ENCODE measurements at regions not wholly inside any gene's neighbourhood (a gene's known extent, or its start where the extent isn't known, plus 50 kb on each side); places are given as distances from the start of the nearest gene placed in this dataset.

DNA sequence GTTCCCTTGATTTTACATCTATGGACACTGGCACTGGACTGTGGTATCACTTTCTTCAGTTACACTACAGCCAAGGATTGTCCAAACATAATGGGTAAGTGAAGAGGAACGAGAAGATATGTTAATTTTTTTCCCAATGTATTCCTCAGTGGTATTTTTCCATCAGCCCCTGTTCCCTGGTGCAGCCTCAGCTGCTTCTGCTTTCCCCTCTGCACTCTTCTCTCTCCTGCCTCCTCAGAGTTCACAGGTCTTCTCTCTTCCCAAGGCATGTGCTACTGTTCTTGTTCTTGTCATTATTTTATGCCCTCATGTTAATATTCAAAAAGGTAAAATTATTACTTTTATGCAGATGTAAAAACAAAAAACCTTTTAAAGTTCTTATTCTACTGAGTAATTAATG lies 378.0 kb upstream of the NRXN1 start:
- DNase-seq (ENCODE audit: low read depth) = no peak

GRCh38 chr2:51404226-51404625 lies 372.3 kb upstream of the NRXN1 start:
- no peak for DNase-seq (ENCODE audit: low read depth)

DNA sequence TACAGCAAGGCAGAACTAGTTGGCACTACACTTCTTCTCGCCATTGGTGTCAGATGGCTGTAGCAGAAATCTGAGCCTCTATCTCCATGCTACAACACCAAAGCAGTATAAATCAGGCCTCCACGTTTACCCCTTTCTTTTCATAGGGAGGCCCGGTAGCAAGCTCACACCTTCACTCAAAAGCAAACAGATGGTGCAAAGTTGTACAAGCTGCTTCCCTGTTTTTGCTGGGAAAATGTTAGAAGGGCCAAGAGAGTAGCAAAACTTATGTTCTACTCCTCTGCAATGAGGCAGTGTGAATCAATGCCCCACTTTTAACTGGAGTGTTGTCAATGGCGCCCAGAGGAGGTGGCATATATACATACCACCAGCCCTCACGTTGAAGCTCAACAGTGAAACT lies 369.6 kb upstream of the NRXN1 start:
- DNase-seq (ENCODE audit: low read depth) = no peak

DNA sequence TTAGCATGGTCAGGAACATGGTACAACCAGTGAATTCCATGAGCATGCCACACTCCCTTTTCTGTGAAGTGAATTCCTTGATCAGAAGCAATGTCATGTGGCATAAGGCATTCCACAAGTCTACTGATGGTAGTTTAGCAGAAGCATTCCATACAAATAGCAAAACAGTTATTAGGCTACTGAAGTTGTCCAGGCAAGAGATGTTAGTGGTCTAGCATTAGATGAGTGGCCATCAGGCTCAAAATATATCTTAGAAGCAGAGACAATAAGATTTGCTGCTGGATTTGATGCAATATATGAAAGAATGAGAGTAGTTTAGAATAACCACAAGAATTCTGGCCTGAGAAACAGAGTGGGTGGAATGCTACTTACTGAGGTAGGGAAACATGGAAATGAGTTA lies 355.3 kb upstream of the NRXN1 start:
- DNase-seq (ENCODE audit: low read depth) = peak; percentile 26

GRCh38 chr2:51379997-51380396 lies 348.1 kb upstream of the NRXN1 start:
- no peak for DNase-seq (ENCODE audit: low read depth)

DNA sequence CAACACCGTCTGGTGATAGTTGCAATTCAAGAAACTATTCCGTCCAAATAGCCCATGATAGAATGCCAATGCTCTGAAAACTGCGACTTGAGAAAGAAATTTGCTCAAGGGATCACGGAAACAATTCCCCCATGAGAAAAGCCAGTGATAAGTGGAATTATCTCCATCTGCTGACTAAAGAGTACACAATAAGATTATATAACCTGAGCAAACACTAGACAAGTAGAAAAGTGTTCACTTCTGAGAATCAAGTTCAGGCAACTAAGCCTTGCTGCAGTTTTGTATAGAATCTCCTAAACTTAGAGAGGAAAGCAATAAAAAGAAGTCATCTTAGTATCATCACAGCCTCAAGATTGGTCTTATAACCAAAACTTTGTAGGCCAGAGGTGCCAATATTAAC lies 336.3 kb upstream of the NRXN1 start:
- DNase-seq (ENCODE audit: low read depth) = no peak

DNA sequence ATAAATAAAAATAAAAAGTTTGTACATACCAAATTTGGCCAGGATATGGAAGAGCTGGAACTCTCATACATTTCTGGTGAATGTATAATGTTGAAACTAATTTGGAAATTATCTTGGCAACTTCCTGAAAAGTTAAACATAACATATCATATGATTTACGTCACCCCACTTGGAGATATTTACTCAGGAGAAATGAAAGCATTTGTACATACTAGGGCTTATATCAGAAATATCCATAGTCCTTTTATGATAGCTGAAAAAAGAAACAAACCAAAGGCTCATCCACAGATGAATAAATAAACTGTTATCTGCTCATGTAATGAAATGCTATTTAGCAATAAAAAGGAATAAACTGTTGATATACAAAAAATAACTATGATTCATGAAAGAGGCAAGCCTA lies 318.2 kb upstream of the NRXN1 start:
- DNase-seq (ENCODE audit: low read depth) = no peak

- DNase-seq (ENCODE audit: low read depth) = peak; percentile 56
Measured at GRCh38 chr2:51344886-51345285, 313.0 kb upstream of the NRXN1 start.

DNA sequence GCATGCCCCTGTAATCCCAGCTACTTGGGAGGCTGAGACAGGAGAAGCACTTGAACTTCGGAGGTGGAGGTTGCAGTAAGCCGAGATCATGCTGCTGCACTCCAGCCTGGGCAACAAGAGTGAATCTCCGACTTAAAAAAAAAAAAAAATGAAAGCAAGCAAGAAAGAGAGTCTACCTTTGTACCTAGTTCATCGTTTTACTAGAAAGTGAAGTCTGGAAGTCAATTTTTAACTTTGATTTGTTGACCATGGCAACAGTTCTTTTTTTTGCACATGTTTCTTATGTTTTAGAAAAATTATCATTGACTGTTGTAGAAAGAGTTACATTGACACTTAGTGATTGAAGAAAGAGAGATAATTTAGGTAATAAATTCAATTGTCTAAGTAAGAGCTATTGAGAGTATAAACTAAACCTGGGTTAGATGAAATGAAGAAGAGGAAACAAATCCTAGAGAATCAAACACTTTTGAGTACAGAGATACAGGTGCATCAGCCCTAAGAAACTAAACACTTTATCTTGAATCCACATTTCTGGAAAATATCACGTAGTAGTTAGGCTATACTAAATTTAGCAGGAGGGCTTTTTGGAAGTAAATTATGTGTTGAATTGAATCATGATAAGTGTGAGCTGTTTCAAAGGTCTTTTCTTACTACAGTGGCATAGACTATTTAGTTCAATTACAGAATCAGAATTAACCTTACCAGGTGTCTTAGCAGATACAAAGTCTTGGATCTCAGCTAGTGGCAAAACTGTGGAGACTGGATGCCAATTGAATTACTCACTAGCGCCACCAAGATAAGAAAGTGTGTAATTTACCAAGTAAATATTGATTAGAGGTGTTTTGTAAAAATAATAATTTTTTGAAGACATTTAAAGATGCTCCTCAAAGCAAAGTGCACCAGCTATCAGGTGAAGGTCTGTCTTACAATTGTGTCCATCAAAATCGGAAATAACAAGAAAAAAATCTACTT lies 303.4 kb upstream of the NRXN1 start:
- DNase-seq (ENCODE audit: low read depth) = no peak

DNA sequence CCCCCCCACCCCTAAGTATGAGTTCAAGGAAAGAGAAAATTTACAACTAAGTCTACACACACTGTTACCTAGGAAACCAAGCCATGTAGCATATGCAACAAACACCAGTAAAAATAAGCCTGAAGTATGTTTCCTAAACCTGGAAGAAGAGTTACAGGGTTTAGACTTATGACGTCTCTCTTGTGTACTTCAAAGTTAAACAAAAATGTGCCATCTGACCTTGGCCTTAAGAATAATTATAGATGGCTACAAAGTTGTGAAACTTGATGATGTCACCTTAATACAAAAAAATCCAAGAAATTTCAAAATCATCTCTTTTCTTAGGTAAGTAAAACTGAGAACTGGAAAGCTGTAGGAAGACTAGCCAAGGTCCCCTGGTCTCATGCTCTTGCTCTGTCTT lies 297.6 kb upstream of the NRXN1 start:
- DNase-seq (ENCODE audit: low read depth) = no peak

- no peak for DNase-seq (ENCODE audit: low read depth)
Measured at GRCh38 chr2:51324051-51324450, 292.1 kb upstream of the NRXN1 start.

DNA sequence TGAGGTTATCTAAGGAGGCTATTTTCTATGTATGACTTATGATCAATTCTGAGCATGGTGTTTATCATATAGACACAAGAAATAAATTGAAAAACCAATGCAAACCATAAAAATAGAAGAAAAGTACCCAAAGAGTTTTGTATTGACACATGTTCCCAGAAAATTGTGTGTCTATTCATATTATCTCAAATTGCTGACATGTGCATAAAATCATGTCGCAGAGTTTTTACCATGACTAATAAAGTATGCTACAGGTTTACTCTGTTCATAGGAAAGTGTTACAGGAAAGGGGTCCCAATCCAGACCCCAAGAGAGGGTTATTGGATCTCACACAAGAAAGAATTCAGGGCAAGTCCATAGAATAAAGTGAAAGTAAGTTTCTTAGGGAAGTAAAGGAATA lies 290.7 kb upstream of the NRXN1 start:
- no peak for DNase-seq (ENCODE audit: low read depth)

DNA sequence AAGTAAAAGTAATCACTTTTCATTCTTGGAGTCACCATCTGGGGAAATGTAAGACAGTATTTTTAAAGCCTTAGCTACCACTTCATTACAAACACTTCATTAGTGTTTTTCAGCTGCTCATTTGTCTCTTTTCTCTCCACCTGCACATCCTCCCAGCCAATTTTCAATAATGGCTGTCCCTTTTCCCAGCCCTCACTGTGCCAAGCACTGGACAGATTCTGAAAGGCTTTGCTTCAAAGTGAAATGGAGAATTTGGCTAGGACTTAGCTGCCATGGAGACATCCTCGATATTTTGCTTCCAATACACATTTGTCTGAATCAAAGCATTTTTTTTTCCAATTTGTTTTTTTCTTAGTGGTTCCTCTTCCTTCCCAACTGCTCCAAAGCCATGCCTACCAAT lies 272.4 kb upstream of the NRXN1 start:
- DNase-seq (ENCODE audit: low read depth) = no peak

- DNase-seq (ENCODE audit: low read depth) = no peak
Measured at GRCh38 chr2:51301381-51301780, 269.4 kb upstream of the NRXN1 start.

- DNase-seq (ENCODE audit: low read depth) = no peak
Measured at GRCh38 chr2:51299370-51299769, 267.4 kb upstream of the NRXN1 start.

DNA sequence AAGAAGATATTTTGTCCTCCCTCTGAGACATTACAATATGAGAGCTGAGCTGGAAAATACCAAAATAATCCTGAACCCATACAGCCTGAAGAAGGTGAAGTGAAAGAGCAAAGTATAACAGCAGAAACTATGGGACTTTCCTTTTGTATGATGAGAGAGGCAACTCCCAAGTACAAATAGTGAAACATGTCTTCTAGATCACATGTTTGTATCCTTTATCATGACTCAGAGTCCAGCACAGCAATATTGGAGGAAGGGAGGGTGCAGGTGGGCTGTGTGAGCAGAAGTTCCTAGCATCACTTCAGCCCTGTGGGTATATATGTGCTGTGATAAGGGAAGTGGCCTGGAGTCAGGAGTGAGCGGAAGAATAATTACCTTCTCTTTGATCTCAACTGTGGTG lies 265.6 kb upstream of the NRXN1 start:
- DNase-seq (ENCODE audit: low read depth) = no peak

GRCh38 chr2:51293566-51294200 lies 261.8 kb upstream of the NRXN1 start:
- no peak for DNase-seq (ENCODE audit: low read depth)

DNA sequence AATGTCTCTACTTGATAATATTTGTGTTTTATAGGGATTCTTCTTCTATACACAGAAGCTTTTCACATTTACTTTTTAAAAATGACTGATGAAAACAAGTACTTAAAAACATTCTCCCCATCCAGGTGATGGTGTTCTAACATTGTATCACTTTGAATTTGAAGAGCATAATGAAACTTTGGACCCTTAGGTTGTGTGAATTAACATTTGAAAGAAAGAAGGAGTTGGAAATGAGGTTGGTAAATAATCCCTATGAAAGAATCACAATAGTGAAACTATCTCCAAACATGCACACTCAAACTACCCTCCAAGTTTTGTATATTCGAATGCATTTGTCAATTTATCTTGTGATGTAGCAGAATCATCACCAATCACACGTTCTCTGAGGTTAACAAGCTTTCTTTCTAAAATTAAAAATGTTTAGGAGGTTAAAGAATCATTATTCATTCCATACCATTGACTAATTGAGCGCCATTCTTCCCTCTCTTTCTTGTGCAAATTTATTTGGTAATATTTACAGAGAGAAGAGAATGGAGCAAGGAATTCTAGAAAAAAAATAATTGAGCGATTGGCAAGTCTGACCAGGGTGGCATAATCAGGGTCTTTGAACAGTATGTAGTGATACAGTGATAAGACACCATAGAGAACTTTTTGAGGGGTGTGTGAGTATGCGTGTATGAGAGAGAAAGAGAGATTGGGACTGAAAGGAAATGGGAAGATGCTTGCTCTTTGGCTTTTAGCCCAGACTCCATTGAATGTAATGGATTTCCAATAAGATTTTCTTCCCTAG lies 260.0 kb upstream of the NRXN1 start:
- DNase-seq (ENCODE audit: low read depth) = no peak

- peak; percentile 20 for DNase-seq (ENCODE audit: low read depth)
Measured at GRCh38 chr2:51290725-51291124, 258.8 kb upstream of the NRXN1 start.

GRCh38 chr2:51289045-51289444 lies 257.1 kb upstream of the NRXN1 start:
- no peak for DNase-seq (ENCODE audit: low read depth)

- DNase-seq (ENCODE audit: low read depth) = no peak
Measured at GRCh38 chr2:51268191-51268590, 236.3 kb upstream of the NRXN1 start.

- no peak for DNase-seq (ENCODE audit: low read depth)
Measured at GRCh38 chr2:51265539-51265938, 233.6 kb upstream of the NRXN1 start.
